ENCODE measurements at regions not wholly inside any gene's neighbourhood (a gene's known extent, or its start where the extent isn't known, plus 50 kb on each side); places are given as distances from the start of the nearest gene placed in this dataset.

DNA sequence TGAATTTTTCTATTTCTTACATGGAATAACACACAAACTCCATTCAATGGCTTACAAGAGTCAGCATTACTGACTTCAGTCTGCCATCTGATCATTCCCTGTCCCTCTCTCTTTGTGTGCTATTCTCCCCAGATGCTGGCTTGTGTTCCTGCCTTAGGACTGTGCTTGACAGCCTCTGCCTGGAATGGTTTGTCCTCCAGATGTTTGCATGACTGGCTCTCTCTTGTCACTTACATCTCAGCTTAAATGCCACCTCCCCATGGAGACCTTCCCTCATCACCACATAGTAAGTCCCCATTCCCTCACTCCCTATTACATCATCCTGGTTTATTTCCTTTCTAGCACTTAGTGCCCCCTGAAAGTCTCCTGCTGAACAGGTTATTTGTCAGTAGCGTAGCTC, 181.6 kb downstream of the KTN1 start:
- H3K27me3 ChIP-seq (ENCODE audit: control insufficient read depth in 1 of 2, insufficient read depth in 2 of 2, low read length in 2 of 2), result no peaks in the 10 kb centered on the region
- ChIA-PET CTCF (no interaction called here), POLR2A (no interaction called here)
- no peaks in the 10 kb centered on the region for H3K36me3 Mint-ChIP-seq (ENCODE audit: low read depth)
- H3K4me3 Mint-ChIP-seq, result no peak overlapping the region
- H3K36me3 ChIP-seq (ENCODE audit: insufficient read depth, low read length), result no peaks in the 10 kb centered on the region
- peaks cover 7% of the 10 kb centered on the region for H3K27me3 Mint-ChIP-seq
- H3K4me1 Mint-ChIP-seq (ENCODE audit: low read depth), result no peaks in the 10 kb centered on the region
- intact Hi-C loops (cut with DNase I, micrococcal nuclease), result no loop called here
- no peaks in the 10 kb centered on the region for H3K4me1 ChIP-seq (ENCODE audit: insufficient read depth, low read length)
- no peak for ATAC-seq (ENCODE audit: poor library complexity)
- H3K27ac ChIP-seq (ENCODE audit: low read depth in 1 of 2, low read length in 2 of 2), result no peak overlapping the region
- TF ChIP-seq, protein P1, sequence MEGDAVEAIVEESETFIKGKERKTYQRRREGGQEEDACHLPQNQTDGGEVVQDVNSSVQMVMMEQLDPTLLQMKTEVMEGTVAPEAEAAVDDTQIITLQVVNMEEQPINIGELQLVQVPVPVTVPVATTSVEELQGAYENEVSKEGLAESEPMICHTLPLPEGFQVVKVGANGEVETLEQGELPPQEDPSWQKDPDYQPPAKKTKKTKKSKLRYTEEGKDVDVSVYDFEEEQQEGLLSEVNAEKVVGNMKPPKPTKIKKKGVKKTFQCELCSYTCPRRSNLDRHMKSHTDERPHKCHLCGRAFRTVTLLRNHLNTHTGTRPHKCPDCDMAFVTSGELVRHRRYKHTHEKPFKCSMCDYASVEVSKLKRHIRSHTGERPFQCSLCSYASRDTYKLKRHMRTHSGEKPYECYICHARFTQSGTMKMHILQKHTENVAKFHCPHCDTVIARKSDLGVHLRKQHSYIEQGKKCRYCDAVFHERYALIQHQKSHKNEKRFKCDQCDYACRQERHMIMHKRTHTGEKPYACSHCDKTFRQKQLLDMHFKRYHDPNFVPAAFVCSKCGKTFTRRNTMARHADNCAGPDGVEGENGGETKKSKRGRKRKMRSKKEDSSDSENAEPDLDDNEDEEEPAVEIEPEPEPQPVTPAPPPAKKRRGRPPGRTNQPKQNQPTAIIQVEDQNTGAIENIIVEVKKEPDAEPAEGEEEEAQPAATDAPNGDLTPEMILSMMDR (IDR thresholded peaks at IDR 0.05), result no peak
- H3K9me3 ChIP-seq (ENCODE audit: control insufficient read depth in 1 of 2, insufficient read depth in 1 of 2, low read length in 2 of 2), result peaks cover 0 to 5% of the 10 kb centered on the region in 2 experiments
- H3K27ac Mint-ChIP-seq, result no peak overlapping the region
- no peaks in the 10 kb centered on the region for H3K9me3 Mint-ChIP-seq
- no peak overlapping the region for H3K4me3 ChIP-seq (ENCODE audit: low read length)
- no peak for DNase-seq

DNA sequence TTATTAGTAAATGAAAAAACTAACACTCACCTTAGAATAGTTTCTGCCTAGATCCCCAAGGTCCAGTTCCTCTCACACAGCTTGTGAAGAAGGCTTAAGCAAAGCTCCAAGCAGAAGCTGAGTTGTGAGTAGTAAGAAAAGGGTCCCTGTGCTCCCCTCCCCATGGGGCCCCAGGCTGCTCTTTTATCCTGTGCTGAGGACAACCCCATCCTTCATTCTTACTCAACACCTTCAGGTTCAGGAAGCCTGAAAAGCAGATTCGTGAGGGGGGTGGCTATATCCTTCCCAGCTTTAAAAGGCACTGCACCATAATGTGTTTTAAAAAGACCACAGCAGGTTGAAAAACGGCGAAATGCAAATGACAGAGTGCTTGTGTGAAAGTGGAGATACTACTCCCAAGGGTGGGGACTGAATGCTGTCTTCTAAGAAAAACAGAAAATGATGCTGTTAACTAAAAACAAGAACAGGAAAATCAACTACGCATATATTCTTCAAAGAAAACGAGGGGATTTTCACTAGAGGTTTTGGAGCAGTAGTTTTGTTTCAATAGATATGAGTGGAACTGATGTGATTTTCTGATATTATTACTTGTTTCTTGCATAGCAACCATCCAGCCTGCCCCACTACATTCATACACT, 182.7 kb downstream of the KTN1 start:
- DNase-seq, result peak in 3 of 14 experiments; percentile 17 to 25 (median 17)
- peaks cover 7% of the 10 kb centered on the region for H3K27me3 Mint-ChIP-seq

DNA sequence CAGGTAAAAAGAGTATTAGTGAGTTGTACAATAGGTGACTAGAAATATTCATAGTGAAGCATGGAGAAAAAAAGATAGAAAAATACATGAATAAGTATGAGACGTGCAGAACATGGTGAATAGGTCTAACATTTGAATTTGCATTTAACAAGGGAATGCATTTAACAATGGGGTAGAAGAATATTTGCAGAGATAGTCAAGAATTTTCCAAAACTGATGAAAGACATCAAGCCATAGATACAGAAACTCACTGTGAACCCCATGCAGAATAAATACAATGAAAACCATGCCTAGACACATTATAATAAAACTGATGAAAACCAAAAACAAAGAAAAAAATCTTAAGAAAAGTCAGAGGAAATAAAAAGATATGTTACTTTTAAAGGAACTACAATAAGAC, 184.8 kb downstream of the KTN1 start:
- ChIA-PET POLR2A (interaction anchor here (0.7 kb wide), 1 partner anchor 440 kb away, joined by 4 read pairs; no protein-coding TSS in a partner anchor), CTCF (no interaction called here)
- Histone ChIP-seq H3K36me3 (ENCODE audit: insufficient read depth, low read length) (no peaks in the 10 kb centered on the region), H3K9me3 (ENCODE audit: control insufficient read depth in 1 of 2, insufficient read depth in 1 of 2, low read length in 2 of 2) (peaks cover 0 to 5% of the 10 kb centered on the region in 2 experiments), H3K27ac (ENCODE audit: low read depth in 1 of 2, low read length in 2 of 2) (no peak overlapping the region), H3K27me3 (ENCODE audit: control insufficient read depth in 1 of 2, insufficient read depth in 2 of 2, low read length in 2 of 2) (no peaks in the 10 kb centered on the region), H3K4me3 (ENCODE audit: low read length) (no peak overlapping the region), H3K4me1 (ENCODE audit: insufficient read depth, low read length) (no peaks in the 10 kb centered on the region)
- Mint-ChIP-seq H3K4me3 (no peak overlapping the region), H3K27me3 (peaks cover 7% of the 10 kb centered on the region), H3K4me1 (ENCODE audit: low read depth) (no peaks in the 10 kb centered on the region), H3K36me3 (ENCODE audit: low read depth) (no peaks in the 10 kb centered on the region), H3K27ac (no peak overlapping the region), H3K9me3 (no peaks in the 10 kb centered on the region)
- no peak for ATAC-seq (ENCODE audit: poor library complexity)
- no peak for DNase-seq
- intact Hi-C loops (cut with DNase I, micrococcal nuclease), result no loop called here
- TF ChIP-seq, protein P1 (IDR thresholded peaks at IDR 0.05), result no peak

More for the DNA sequence above, 182.7 kb downstream of the KTN1 start:
- no peak overlapping the region for H3K27ac ChIP-seq (ENCODE audit: low read depth in 1 of 2, low read length in 2 of 2)
- Mint-ChIP-seq H3K36me3 (ENCODE audit: low read depth) (no peaks in the 10 kb centered on the region), H3K4me3 (no peak overlapping the region), H3K27ac (no peak overlapping the region), H3K9me3 (no peaks in the 10 kb centered on the region), H3K4me1 (ENCODE audit: low read depth) (no peaks in the 10 kb centered on the region)
- POLR2A ChIA-PET, result no interaction called here
- CTCF ChIA-PET, result no interaction called here
- H3K36me3 ChIP-seq (ENCODE audit: insufficient read depth, low read length), result no peaks in the 10 kb centered on the region
- TF ChIP-seq, protein P1 (IDR thresholded peaks at IDR 0.05), result no peak
- H3K9me3 ChIP-seq (ENCODE audit: control insufficient read depth in 1 of 2, insufficient read depth in 1 of 2, low read length in 2 of 2), result peaks cover 0 to 5% of the 10 kb centered on the region in 2 experiments
- H3K4me3 ChIP-seq (ENCODE audit: low read length), result no peak overlapping the region
- H3K27me3 ChIP-seq (ENCODE audit: control insufficient read depth in 1 of 2, insufficient read depth in 2 of 2, low read length in 2 of 2), result no peaks in the 10 kb centered on the region
- intact Hi-C loops (cut with DNase I, micrococcal nuclease), result no loop called here
- no peaks in the 10 kb centered on the region for H3K4me1 ChIP-seq (ENCODE audit: insufficient read depth, low read length)
- ATAC-seq (ENCODE audit: poor library complexity), result peak; percentile 6
